ENCODE measurements at regions not wholly inside any gene's neighbourhood (a gene's known extent, or its start where the extent isn't known, plus 50 kb on each side); places are given as distances from the start of the nearest gene placed in this dataset.

GRCh38 chr4:98748609-98749008, 90.2 kb upstream of the TSPAN5 start:
- Histone ChIP-seq H3K79me1 (ENCODE audit: low read depth in 1 of 2, low read length in 2 of 2) (no peaks in the 10 kb centered on the region), H4K91ac (ENCODE audit: insufficient read depth, low read depth, low read length) (no peak overlapping the region), H3K9me1 (ENCODE audit: insufficient read depth, low read length) (no peaks in the 10 kb centered on the region), H3K9me3 (ENCODE audit: control insufficient read depth, insufficient read depth, low read length) (no peaks in the 10 kb centered on the region), H4K5ac (ENCODE audit: low read depth, low read length) (no peak overlapping the region), H2BK120ac (ENCODE audit: low read depth, low read length) (no peak overlapping the region), H2AK5ac (ENCODE audit: low read depth, low read length) (no peak overlapping the region), H2AK9ac (replicated peaks; ENCODE audit: low read depth, low read length, poor library complexity) (no peak overlapping the region), H3K14ac (replicated peaks; ENCODE audit: low read depth, low read length) (no peak overlapping the region), H3K9ac (ENCODE audit: low read depth, low read length) (no peak overlapping the region), H3K36me3 (ENCODE audit: control insufficient read depth, insufficient read depth, low read length) (no peaks in the 10 kb centered on the region), H2BK15ac (ENCODE audit: low read depth, low read length) (no peak overlapping the region), H2AFZ (replicated peaks; ENCODE audit: low read length, poor library complexity) (no peak overlapping the region), H3K4me1 (ENCODE audit: control insufficient read depth, insufficient read depth, low read length) (peaks cover 4% of the 10 kb centered on the region; the same call in 1 of the 2 replicates), H3K56ac (ENCODE audit: extremely low read depth, insufficient read depth, low read length) (no peak overlapping the region), H3K27me3 (ENCODE audit: control insufficient read depth, insufficient read depth, low read length) (no peaks in the 10 kb centered on the region), H4K20me1 (ENCODE audit: insufficient read depth, low read length) (no peaks in the 10 kb centered on the region), H3K4me3 (ENCODE audit: insufficient read depth, low read depth, low read length) (no peak overlapping the region), H3K27ac (ENCODE audit: insufficient read depth, low read length) (no peak overlapping the region), H3K18ac (ENCODE audit: low read depth, low read length) (no peak overlapping the region), H3K4ac (ENCODE audit: low read depth, low read length) (no peak overlapping the region), H2BK20ac (ENCODE audit: low read depth, low read length) (no peak overlapping the region), H2BK5ac (ENCODE audit: low read depth, low read length, poor library complexity, severe bottlenecking) (no peak overlapping the region), H4K8ac (ENCODE audit: low read depth in 2 of 2, low read length in 2 of 2) (no peak overlapping the region), H3K23ac (ENCODE audit: low read depth, low read length) (no peak overlapping the region), H3K4me2 (ENCODE audit: low read depth, low read length) (no peak overlapping the region)
- ChIA-PET POLR2A (ENCODE audit: unreplicated experiment) (no interaction called here), CTCF (interaction anchor here (0.7 kb wide), 1 partner anchor 11 kb away, joined by 3 read pairs; no protein-coding TSS in a partner anchor)
- DNase-seq (no peak), ATAC-seq (ENCODE audit: low read depth) (no peak)
- BruUV-seq (replicated peaks) = no TSS peak
- 100% methylated on average over 2 of the region's 2 CpGs; no CpG with 5 or more reads in 1 of the 2 experiments for WGBS, 2 experiments (ENCODE audit: extremely low coverage in 2 of 2, insufficient read length in 1 of 2)
- intact Hi-C loops (cut with micrococcal nuclease) (no loop called here), dilution Hi-C loops (cut with HindIII; ENCODE audit: low sequenced_read_pairs, unreplicated experiment) (no loop called here), in situ Hi-C loops (cut with MboI; ENCODE audit: low sequenced_read_pairs) (no loop called here)
- no peak for TF ChIP-seq MXI1 (IDR thresholded peaks at IDR 0.05; ENCODE audit: borderline replicate concordance, low read depth, low read length)
